IMR-90 (cell line): ENCODE measurements at regions not wholly inside any gene's neighbourhood (a gene's known extent, or its start where the extent isn't known, plus 50 kb on each side); places are given as distances from the start of the nearest gene placed in this dataset.

Source experiments
- ATAC-seq: fragments of 200-7000 bp; cut with Tn5 transposase; 2 replicates; pipeline ENCODE4 v1.9.1; 2020; ENCODE audit warnings: low read depth, mild to moderate bottlenecking, moderate library complexity
- BruUV-seq: library from RNA; stranded (reverse); fragments of 400-500 nt; replicated peaks from 2 replicates; lab custom pipeline; 2021; lab: Mats Ljungman, UMichigan
- CTCF ChIA-PET: fragments of 300-600 bp; formaldehyde crosslinking; extraction: SDS; loops from one replicate; lab custom pipeline; 2021; ENCODE audit warnings: antibody characterized with exemption; lab: Yijun Ruan, JAX
- POLR2A ChIA-PET: fragments of 300-600 bp; sonication (Branson Sonifier 250); formaldehyde crosslinking; loops from one replicate; lab custom pipeline; 2022; ENCODE audit warnings: antibody characterized with exemption; ENCODE audit not compliant: unreplicated experiment; lab: Charles Lee
- DNase-seq: peaks from one replicate; pipeline ENCODE4 v3.0.0; 2013
- H2AFZ ChIP-seq: replicated peaks from 2 replicates; pipeline ENCODE3; 2013; ENCODE audit warnings: low read length, mild to moderate bottlenecking; ENCODE audit not compliant: poor library complexity
- H2AK5ac ChIP-seq: 2 replicates; pipeline ENCODE4 v1.6.1; 2013; ENCODE audit warnings: low read depth, low read length, inconsistent platforms
- H2AK9ac ChIP-seq: replicated peaks from 2 replicates; pipeline ENCODE3; 2013; ENCODE audit warnings: mild to moderate bottlenecking, low read depth, low read length, moderate library complexity; ENCODE audit not compliant: poor library complexity
- H2BK120ac ChIP-seq: 2 replicates; pipeline ENCODE4 v1.6.1; 2013; ENCODE audit warnings: low read depth, low read length, inconsistent platforms
- H2BK15ac ChIP-seq: 3 replicates; pipeline ENCODE4 v1.6.1; 2013; ENCODE audit warnings: low read depth, low read length, inconsistent platforms
- H2BK20ac ChIP-seq: 2 replicates; pipeline ENCODE4 v1.6.1; 2013; ENCODE audit warnings: low read depth, mild to moderate bottlenecking, inconsistent platforms, low read length, moderate library complexity
- H2BK5ac ChIP-seq: 2 replicates; pipeline ENCODE4 v1.6.1; 2013; ENCODE audit warnings: mild to moderate bottlenecking, low read depth, low read length, inconsistent platforms; ENCODE audit not compliant: poor library complexity, severe bottlenecking
- H3K14ac ChIP-seq: replicated peaks from 2 replicates; pipeline ENCODE4 v1.6.1; 2013; ENCODE audit warnings: low read depth, low read length, inconsistent platforms
- H3K18ac ChIP-seq: 2 replicates; pipeline ENCODE4 v1.6.1; 2013; ENCODE audit warnings: low read depth, low read length, control low read depth
- H3K23ac ChIP-seq: 2 replicates; pipeline ENCODE4 v1.6.1; 2013; ENCODE audit warnings: low read depth, low read length, inconsistent platforms
- H3K27ac ChIP-seq: 2 replicates; pipeline ENCODE4 v1.5.1; 2013; ENCODE audit warnings: mild to moderate bottlenecking, control low read depth, low read length; ENCODE audit not compliant: insufficient read depth
- H3K27me3 ChIP-seq: 2 replicates; pipeline ENCODE4 v1.6.1; 2013; ENCODE audit warnings: low read length; ENCODE audit not compliant: control insufficient read depth, insufficient read depth
- H3K36me3 ChIP-seq: 2 replicates; pipeline ENCODE4 v1.6.1; 2013; ENCODE audit warnings: low read length, mixed read lengths; ENCODE audit not compliant: control insufficient read depth, insufficient read depth
- H3K4ac ChIP-seq: 2 replicates; pipeline ENCODE4 v1.6.1; 2013; ENCODE audit warnings: low read depth, low read length, inconsistent platforms
- H3K4me1 ChIP-seq: 2 replicates; pipeline ENCODE4 v1.6.1; 2013; ENCODE audit warnings: low read length, mixed read lengths; ENCODE audit not compliant: control insufficient read depth, insufficient read depth
- H3K4me2 ChIP-seq: 2 replicates; pipeline ENCODE4 v1.6.1; 2013; ENCODE audit warnings: low read depth, mild to moderate bottlenecking, control low read depth, low read length, moderate library complexity
- H3K4me3 ChIP-seq: 2 replicates; pipeline ENCODE4 v1.5.1; 2013; ENCODE audit warnings: low read depth, mild to moderate bottlenecking, control low read depth, low read length, moderate library complexity; ENCODE audit not compliant: insufficient read depth
- H3K56ac ChIP-seq: 2 replicates; pipeline ENCODE4 v1.6.1; 2013; ENCODE audit warnings: low read length, inconsistent platforms; ENCODE audit not compliant: insufficient read depth; ENCODE audit errors: extremely low read depth
- H3K79me1 ChIP-seq, 2 experiments: 2 replicates each; pipeline ENCODE4 v1.6.1; 2013; ENCODE audit warnings: low read length in 2 of 2, inconsistent platforms in 1 of 2, low read depth in 1 of 2
- H3K9ac ChIP-seq: 2 replicates; pipeline ENCODE4 v1.6.1; 2013; ENCODE audit warnings: low read depth, low read length, control low read depth
- H3K9me1 ChIP-seq: 2 replicates; pipeline ENCODE4 v1.6.1; 2013; ENCODE audit warnings: low read length, inconsistent platforms; ENCODE audit not compliant: insufficient read depth
- H3K9me3 ChIP-seq: 2 replicates; pipeline ENCODE4 v1.6.1; 2013; ENCODE audit warnings: low read length; ENCODE audit not compliant: control insufficient read depth, insufficient read depth
- H4K20me1 ChIP-seq: 2 replicates; pipeline ENCODE4 v1.6.1; 2013; ENCODE audit warnings: low read length, inconsistent platforms; ENCODE audit not compliant: insufficient read depth
- H4K5ac ChIP-seq: 2 replicates; pipeline ENCODE4 v1.6.1; 2013; ENCODE audit warnings: mild to moderate bottlenecking, low read depth, low read length, control low read depth
- H4K8ac ChIP-seq, 2 experiments: 2 replicates each; pipeline ENCODE4 v1.6.1; 2013; ENCODE audit warnings: low read depth in 2 of 2, low read length in 2 of 2, control low read depth in 1 of 2, inconsistent platforms in 1 of 2
- H4K91ac ChIP-seq: 2 replicates; pipeline ENCODE4 v1.6.1; 2013; ENCODE audit warnings: low read depth, low read length, inconsistent platforms; ENCODE audit not compliant: insufficient read depth
- CHD1 ChIP-seq: IDR thresholded peaks from 2 replicates; pipeline ENCODE4 v1.6.1; 2012; ENCODE audit warnings: low read depth, low read length, improper control_type of control experiment
- FOS ChIP-seq: fragments of 150-350 bp; IDR thresholded peaks from 2 replicates; pipeline ENCODE4 v1.6.1; 2016; ENCODE audit warnings: low read depth, low read length
- MAFK ChIP-seq: IDR thresholded peaks from 2 replicates; pipeline ENCODE4 v1.6.1; 2012; ENCODE audit warnings: low read depth, low read length, improper control_type of control experiment
- MAZ ChIP-seq: IDR thresholded peaks from 2 replicates; pipeline ENCODE4 v1.6.1; 2012; ENCODE audit warnings: low read depth, mild to moderate bottlenecking, low read length, improper control_type of control experiment, moderate library complexity, borderline replicate concordance
- MXI1 ChIP-seq: IDR thresholded peaks from 2 replicates; pipeline ENCODE4 v1.6.1; 2012; ENCODE audit warnings: low read depth, mild to moderate bottlenecking, low read length, moderate library complexity, borderline replicate concordance
- RFX5 ChIP-seq: IDR thresholded peaks from 2 replicates; pipeline ENCODE4 v1.8.0; 2012; ENCODE audit warnings: low read depth, mild to moderate bottlenecking, low read length, moderate library complexity
- SMC3 ChIP-seq: fragments of 150-350 bp; IDR thresholded peaks from 2 replicates; pipeline ENCODE4 v1.6.1; 2016; ENCODE audit warnings: low read depth, mild to moderate bottlenecking, antibody characterized with exemption, low read length, moderate library complexity
- USF2 ChIP-seq: fragments of 150-350 bp; IDR thresholded peaks from 2 replicates; pipeline ENCODE4 v1.6.1; 2017; ENCODE audit warnings: mild to moderate bottlenecking, antibody characterized with exemption, low read length, low read depth
- WGBS, 2 experiments: methylation state at CpG; one replicate each; pipeline versions ENCODE4 v1.1.5 to v1.1.7; 2013; ENCODE audit warnings: missing lambda C conversion rate in 2 of 2; ENCODE audit not compliant: insufficient read length in 1 of 2; ENCODE audit errors: extremely low coverage in 2 of 2; 5-methylcytosine and 5-hydroxymethylcytosine counted together
- dilution Hi-C: fragments of 300-500 bp; cut with HindIII; formaldehyde crosslinking; loops from one replicate; pipeline ENCODE4 v1.14.3; 2018; ENCODE audit warnings: low sequenced_read_pairs; ENCODE audit not compliant: unreplicated experiment
- in situ Hi-C: fragments of 300-500 bp; cut with MboI; formaldehyde crosslinking; loops from 3 replicates; pipeline ENCODE4 v1.14.3; 2019; ENCODE audit warnings: low sequenced_read_pairs, inconsistent platforms, mixed read lengths
- intact Hi-C: fragments of 100-400 bp; cut with micrococcal nuclease; formaldehyde crosslinking; loops from 2 replicates; pipeline ENCODE4 v1.10.0; 2022

GRCh38 chr5:54689411-54690251 is 172.1 kb downstream of the SNX18 start:
- Histone ChIP-seq H3K9ac (no peak overlapping the region), H2BK20ac (peak overlapping the region; percentile 61), H3K27ac (no peak overlapping the region), H4K5ac (peak overlapping the region; percentile 6), H3K27me3 (no peaks in the 10 kb centered on the region), H3K18ac (peak overlapping the region; percentile 54; the same call in 1 of the 2 replicates), H3K79me1 (peaks cover 0 to 19% of the 10 kb centered on the region in 2 experiments; a peak in 2 of 4 replicates), H2AK5ac (peak overlapping the region; percentile 40; the same call in 1 of the 2 replicates), H4K91ac (no peak overlapping the region; the same call in 1 of the 2 replicates), H2BK15ac (peak overlapping the region; percentile 23; the same call in 1 of the 3 replicates), H3K9me1 (no peaks in the 10 kb centered on the region), H3K23ac (peak overlapping the region; percentile 33; the same call in 1 of the 2 replicates), H2AFZ (no peak overlapping the region), H3K56ac (no peak overlapping the region), H3K4me3 (no peak overlapping the region), H4K8ac (no peak overlapping the region; a peak in 1 of 4 replicates), H4K20me1 (no peaks in the 10 kb centered on the region), H3K4me2 (no peak overlapping the region), H2BK120ac (peak overlapping the region; percentile 35; the same call in 1 of the 2 replicates), H3K14ac (0 out of 2 replicates have a peak overlapping the region, but pooled peaks have one; percentile 55), H3K4me1 (peaks cover 2% of the 10 kb centered on the region; the same call in 1 of the 2 replicates), H3K4ac (peak overlapping the region; percentile 25; the same call in 1 of the 2 replicates), H2AK9ac (no peak overlapping the region), H2BK5ac (no peak overlapping the region), H3K9me3 (no peaks in the 10 kb centered on the region), H3K36me3 (no peaks in the 10 kb centered on the region)
- TF ChIP-seq MAZ (no peak), FOS (no peak), CHD1 (no peak), RFX5 (no peak), MXI1 (no peak), MAFK (no peak), USF2 (no peak), SMC3 (no peak)
- no CpG with 5 or more reads among the region's 3 CpGs for WGBS, 2 experiments
- intact Hi-C loops (no loop called here), in situ Hi-C loops (no loop called here), dilution Hi-C loops (no loop called here)
- ChIA-PET POLR2A (interaction anchor here (0.7 kb wide), 1 partner anchor 45 kb away, joined by 3 read pairs; no protein-coding TSS in a partner anchor), CTCF (interaction anchor here (0.9 kb wide), 1 partner anchor 162 kb away, joined by 3 read pairs; no protein-coding TSS in a partner anchor)
- ATAC-seq (no peak; the same call in 1 of the 2 replicates), DNase-seq (no peak)
- BruUV-seq = no TSS peak
